Amniotic epithelial cell (primary cell): ENCODE measurements at regions not wholly inside any gene's neighbourhood (a gene's known extent, or its start where the extent isn't known, plus 50 kb on each side); places are given as distances from the start of the nearest gene placed in this dataset.
A peak's percentile ranks its signal among the peaks of the same experiment; 100 is the strongest.

ENCODE experiments used
- DNase-seq: peaks from one replicate; pipeline ENCODE4 v3.0.0-alpha.2; 2010; ENCODE audit warnings: low read depth

DNA sequence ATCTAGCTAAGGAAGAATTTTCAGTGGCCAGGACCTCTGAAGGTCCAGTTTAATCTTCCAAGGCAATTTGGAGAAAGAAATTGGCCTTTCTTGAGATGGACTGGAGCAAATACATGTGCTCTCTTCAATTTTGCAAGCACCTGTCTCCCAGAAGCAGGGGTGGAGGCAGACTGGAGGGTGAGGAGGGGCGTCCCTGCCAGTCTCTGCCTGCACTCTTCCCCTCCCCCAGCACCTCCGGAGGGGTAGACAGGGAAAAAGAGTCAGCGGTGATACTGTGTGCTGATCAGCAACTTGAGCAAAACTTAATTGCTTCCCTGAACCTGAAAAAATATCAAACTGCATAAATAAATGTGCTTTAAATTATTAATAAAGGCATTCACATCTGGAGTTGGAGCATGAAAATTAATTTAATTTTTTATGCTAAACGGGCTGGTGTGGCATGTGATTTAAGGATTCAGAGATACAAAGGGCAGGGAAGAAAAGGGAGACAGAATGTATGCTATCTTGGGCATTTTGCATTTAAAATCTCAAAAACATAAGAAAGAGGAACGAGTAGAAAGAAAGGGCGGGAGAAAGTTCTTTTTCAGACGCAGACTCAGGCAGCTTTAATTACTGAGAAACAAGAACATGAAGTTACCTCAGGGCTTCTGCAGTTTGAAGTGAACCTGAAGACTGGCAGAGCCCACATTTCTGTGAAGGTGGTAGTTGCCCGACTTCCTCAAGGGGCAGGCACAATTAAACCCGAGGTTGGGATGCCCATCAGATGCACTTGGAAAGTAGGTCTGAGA lies 319.7 kb downstream of the UACA start:
- no peak for DNase-seq

DNA sequence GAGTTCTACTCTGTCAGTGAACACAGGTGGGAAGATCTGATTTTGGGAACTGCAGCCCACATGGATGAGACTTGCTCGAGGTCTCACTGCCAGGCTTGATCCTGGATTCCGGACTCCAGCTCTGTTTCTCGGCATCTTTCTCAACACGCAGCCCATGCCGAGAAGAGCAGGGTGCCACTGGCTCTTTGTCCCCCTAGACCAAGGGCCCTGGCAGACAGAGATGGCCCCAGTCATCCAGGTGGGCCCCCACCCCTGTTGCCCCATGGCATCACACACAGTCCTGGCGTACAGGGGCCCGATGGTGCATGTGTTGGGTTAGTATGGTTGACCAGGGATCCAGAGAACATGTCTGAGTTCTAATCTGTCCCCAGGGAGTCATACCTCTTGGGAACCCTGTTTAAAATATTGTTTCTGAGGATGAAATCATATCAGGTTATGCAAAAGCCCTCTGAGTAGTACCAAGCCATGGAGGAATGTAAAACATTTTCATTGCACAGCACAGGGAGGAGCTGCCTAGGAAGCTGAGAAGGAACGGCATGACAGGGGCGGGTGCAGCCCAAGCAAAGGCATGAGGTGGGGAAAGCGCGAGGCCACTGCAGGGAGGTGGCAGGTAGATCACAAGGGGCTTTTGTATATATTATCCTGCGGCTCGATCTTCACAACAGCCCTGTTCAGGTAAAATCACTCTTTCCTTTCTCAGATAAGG lies 320.6 kb downstream of the UACA start:
- peak; percentile 52 for DNase-seq

DNA sequence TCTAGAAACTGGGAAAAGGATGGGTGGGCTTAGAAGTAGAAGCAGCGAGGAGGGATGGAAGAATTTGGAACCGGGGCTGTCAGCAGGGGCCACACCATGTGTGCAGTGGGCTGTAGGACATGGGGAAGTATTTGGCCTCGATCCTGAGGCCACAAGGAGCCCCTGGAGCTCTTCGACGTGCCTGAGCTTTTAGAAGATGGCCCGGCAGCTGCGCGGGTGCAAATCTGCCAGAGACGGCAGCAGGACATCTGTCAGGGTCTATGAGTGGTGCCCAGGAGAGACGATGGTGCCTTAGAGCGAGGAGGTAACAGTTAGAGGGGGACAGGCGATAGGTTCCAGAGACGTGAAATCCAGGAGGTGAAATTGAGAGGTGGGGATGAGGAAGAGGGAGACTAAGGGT lies 321.1 kb downstream of the UACA start:
- no peak for DNase-seq

DNA sequence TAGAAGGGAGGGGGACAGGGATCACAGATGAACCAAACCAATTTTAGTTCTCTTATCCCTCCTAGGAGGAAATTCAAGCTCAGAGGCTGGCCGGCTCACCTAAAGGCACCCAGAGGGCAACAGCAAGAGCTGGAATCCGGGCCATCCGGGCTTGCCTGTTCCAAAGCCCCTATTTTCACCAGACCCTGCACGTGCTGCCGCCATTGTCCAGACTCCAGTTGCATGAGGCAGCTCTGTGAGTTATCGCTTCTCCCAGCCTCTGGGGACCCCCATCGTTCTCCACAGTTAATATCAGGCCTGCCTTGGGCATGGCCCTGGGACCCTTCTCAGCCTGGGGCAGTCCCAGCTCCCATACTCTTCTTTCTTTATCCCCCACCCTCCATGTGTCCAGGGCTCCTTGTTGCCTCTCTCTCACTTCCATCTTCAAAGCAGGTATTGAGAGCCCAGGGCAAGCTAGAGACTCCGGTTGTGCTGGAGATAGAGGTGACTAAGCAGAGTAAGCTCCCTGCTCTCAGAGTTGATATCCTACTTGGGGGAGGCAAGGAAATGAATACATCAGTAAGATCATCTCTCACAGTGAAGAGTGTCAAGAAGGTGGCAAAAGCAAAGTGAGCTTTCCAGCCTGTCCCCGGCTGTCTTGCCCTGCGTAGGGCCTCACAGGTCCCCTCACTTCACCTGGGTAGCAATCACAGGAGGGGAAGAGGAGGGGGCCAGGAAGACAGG lies 322.8 kb downstream of the UACA start:
- no peak for DNase-seq

GRCh38 chr15:70439880-70440279 lies 323.5 kb downstream of the UACA start:
- no peak for DNase-seq

GRCh38 chr15:70439304-70439877 lies 324.0 kb downstream of the UACA start:
- DNase-seq, result no peak

DNA sequence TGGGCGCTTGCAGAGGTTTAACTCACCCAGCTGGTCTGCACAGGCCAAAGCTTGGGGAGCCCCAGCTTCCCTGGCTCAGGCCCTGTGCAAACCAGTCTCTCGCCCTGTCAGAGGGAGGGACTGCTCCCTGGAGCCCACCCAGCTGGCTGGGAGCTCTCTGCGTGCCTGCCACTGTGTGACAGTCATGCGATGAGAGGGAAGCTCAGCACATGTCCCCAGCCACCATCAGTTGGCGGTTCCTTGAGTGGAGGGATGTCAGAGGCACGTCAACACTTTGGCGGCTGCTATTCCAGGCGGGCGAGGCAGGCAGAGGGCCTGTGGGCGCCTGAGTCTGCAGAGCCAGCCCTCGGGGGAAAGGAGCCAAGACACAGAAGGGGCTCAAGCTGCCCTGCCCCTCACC lies 324.6 kb downstream of the UACA start:
- DNase-seq, result no peak

DNA sequence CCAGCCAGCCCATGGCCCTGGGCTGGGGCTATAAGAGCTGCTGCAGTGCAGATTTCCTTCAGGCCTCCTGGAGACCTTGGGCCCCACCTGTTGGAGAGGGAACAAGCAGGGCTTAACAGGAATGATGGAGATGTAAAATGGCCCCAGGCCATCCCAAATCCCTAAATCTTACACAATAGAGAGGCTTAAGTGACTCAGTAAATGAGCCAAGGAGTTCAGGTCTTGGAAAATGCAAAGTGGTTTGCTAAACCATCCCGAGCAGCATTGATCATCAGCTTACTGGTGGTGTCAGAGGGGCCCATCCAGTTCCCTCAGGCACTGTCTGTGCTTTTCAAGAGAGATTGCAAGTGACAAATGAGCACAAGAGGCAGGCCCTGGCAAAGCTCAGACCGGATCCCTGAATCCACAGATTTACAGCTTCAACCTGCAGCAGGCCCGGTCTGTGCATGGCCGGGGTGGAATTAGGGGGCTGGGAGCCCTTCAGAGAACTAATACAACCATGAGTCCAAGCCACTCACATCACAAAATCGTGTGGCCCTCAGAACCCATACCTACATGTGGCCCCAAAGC lies 325.4 kb downstream of the UACA start:
- peak; percentile 72 for DNase-seq

GRCh38 chr15:70437089-70437488 lies 326.3 kb downstream of the UACA start:
- DNase-seq, result no peak

DNA sequence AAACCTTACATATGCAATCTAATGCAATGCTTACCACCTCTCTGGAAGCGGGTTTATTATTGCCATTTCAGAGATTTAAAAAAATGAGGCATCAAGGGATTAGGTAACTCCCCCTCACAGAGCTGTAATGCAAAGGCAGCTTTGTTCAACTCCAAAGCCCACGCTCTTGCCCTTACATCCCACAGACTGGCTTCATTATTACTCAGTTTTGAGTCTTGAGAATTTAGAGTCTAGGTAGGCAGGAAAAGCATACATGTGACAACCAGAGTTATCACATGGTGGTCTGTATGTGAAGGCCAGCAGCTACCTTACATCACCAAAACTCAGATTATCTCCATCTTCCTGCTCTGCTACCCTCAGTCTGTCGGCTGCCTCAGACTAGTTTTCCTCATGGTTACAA lies 326.9 kb downstream of the UACA start:
- DNase-seq, result peak; percentile 41

GRCh38 chr15:70435872-70436271 lies 327.5 kb downstream of the UACA start:
- DNase-seq, result no peak

DNA sequence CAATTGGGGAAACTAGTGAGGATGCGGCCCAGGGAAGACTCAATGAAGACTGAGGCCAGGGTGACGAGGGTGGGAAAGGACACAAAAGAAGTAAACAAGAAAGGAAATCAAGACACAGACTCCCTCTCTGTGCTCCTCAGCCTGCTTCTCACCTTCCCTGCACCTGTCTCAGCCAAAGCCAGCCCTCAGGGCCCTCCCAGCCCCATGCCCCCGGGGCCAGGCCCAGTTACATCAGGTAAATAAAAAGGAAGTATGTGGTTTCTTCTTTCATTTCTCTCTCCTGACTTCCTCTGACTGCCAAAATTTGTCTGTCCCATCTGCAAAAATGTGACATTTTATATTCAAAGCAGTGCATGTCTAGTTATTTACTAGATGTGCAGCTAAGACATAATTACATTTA lies 328.0 kb downstream of the UACA start:
- DNase-seq, result no peak

GRCh38 chr15:70433586-70434324 lies 329.6 kb downstream of the UACA start:
- DNase-seq, result no peak

- DNase-seq, result no peak
Observed at GRCh38 chr15:70432924-70433495, 330.3 kb downstream of the UACA start.

GRCh38 chr15:70431854-70432253 lies 331.5 kb downstream of the UACA start:
- DNase-seq, result no peak

DNA sequence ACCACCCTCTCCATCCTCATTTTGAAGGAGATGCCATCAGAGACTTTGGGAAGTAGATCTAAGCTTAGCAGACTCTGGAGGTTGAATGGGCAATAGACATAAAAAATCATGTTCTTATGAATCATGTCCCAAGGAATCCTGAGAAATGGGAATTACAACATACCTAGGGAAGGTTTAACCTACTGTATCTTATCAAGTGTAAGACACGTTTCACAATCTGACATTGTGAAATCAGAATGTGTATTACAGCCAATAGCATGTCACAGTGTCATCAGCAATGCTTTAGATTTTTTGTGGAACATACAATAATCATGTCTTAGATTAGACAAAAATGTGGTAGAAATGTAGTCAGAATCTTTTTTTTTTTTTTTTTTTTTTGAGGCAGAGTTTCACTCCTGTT lies 332.4 kb upstream of the TLE3 start:
- DNase-seq, result peak; percentile 99

- no peak for DNase-seq
Observed at GRCh38 chr15:70429056-70429722, 331.5 kb upstream of the TLE3 start.

- no peak for DNase-seq
Observed at GRCh38 chr15:70428211-70428822, 330.6 kb upstream of the TLE3 start.

GRCh38 chr15:70427167-70428120 lies 329.7 kb upstream of the TLE3 start:
- DNase-seq, result no peak
